Uterus (tissue), 2 donors: ENCODE measurements at regions not wholly inside any gene's neighbourhood (a gene's known extent, or its start where the extent isn't known, plus 50 kb on each side); places are given as distances from the start of the nearest gene placed in this dataset.

Experiments
- POLR2A ChIP-seq, 2 donors: fragments of 450-650 bp; IDR thresholded peaks; one replicate each; pipeline ENCODE4 v1.6.1; 2016; ENCODE audit warnings: antibody characterized with exemption in 2 of 2, mild to moderate bottlenecking in 1 of 2, moderate library complexity in 1 of 2
- TF ChIP-seq, protein P1 (sequence below), 4 experiments: fragments of 200-600 bp in 2 of 4; fragments of 450-650 bp in 2 of 4; sonication (generic) in 2 of 4; IDR thresholded peaks; one replicate each; pipeline ENCODE4 v1.5.1; 2016 to 2019; ENCODE audit warnings: antibody characterized with exemption in 4 of 4, mild to moderate bottlenecking in 2 of 4, moderate library complexity in 1 of 4

DNA sequence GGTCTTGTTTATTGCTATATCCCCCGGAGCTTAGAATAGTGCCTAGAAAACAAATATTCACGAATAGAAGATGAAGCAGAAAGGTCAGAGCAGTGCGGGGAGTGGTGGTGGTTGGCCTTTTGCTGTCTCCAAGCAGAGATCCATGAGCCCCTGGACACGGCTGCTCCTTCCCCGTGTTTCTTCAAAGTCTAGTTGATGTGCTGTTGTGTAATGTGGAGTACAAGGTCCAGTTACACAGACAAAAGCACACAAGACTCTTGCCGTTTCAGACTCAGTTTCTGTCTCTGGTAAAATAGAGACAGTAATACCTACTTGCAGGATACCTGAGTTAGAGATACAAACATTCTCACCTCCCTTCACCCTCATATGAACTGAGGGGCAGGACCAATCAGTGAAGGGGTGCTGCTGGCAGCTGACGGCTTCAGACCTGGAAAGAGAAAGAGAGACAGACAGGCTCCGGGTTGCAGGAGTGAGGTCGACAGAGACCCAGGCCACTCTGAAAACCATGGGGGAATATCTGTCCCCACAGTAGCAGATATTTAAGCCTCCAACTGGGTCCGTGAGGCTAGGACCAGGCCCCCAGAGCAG is 56.2 kb downstream of the RASSF10 start:
- TF ChIP-seq, protein P1, sequence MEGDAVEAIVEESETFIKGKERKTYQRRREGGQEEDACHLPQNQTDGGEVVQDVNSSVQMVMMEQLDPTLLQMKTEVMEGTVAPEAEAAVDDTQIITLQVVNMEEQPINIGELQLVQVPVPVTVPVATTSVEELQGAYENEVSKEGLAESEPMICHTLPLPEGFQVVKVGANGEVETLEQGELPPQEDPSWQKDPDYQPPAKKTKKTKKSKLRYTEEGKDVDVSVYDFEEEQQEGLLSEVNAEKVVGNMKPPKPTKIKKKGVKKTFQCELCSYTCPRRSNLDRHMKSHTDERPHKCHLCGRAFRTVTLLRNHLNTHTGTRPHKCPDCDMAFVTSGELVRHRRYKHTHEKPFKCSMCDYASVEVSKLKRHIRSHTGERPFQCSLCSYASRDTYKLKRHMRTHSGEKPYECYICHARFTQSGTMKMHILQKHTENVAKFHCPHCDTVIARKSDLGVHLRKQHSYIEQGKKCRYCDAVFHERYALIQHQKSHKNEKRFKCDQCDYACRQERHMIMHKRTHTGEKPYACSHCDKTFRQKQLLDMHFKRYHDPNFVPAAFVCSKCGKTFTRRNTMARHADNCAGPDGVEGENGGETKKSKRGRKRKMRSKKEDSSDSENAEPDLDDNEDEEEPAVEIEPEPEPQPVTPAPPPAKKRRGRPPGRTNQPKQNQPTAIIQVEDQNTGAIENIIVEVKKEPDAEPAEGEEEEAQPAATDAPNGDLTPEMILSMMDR (IDR thresholded peaks at IDR 0.05), result no peak
- no peak for TF ChIP-seq POLR2A (IDR thresholded peaks at IDR 0.05)
